Neural cell (in vitro differentiated cells): ENCODE measurements at regions not wholly inside any gene's neighbourhood (a gene's known extent, or its start where the extent isn't known, plus 50 kb on each side); places are given as distances from the start of the nearest gene placed in this dataset.

Source experiments
- H2AFZ ChIP-seq: fragments of 200-600, 300-800 bp; sonication (generic), shearing (Covaris generic); 2 replicates; pipeline ENCODE4 v1.6.0; 2014; ENCODE audit warnings: low read depth, mild to moderate bottlenecking, antibody characterized with exemption, low read length, moderate library complexity
- H3F3A ChIP-seq: fragments of 200-600 bp; shearing (Covaris generic); 2 replicates; pipeline ENCODE4 v1.6.1; 2016; ENCODE audit warnings: mild to moderate bottlenecking, moderate library complexity, mixed read lengths, antibody characterized with exemption, low read length; ENCODE audit not compliant: insufficient read depth, poor library complexity, severe bottlenecking
- H3K27ac ChIP-seq: fragments of 200-600, 300-800 bp; sonication (generic), shearing (Covaris generic); 2 replicates; pipeline ENCODE4 v1.5.1; 2014; ENCODE audit warnings: mild to moderate bottlenecking, low read length, moderate library complexity
- H3K27me3 ChIP-seq: fragments of 300-800, 200-600 bp; sonication (generic), shearing (Covaris generic); 2 replicates; pipeline ENCODE4 v1.6.0; 2014; ENCODE audit warnings: mild to moderate bottlenecking, low read depth, low read length, moderate library complexity; ENCODE audit not compliant: insufficient read depth
- H3K36me3 ChIP-seq: fragments of 300-800, 200-600 bp; sonication (generic), shearing (Covaris generic); 2 replicates; pipeline ENCODE4 v1.5.1; 2014; ENCODE audit warnings: mild to moderate bottlenecking, antibody characterized with exemption, low read length, moderate library complexity; ENCODE audit not compliant: insufficient read depth
- H3K4me2 ChIP-seq: fragments of 300-800, 200-600 bp; sonication (generic), shearing (Covaris generic); 2 replicates; pipeline ENCODE4 v1.6.0; 2014; ENCODE audit warnings: mild to moderate bottlenecking, low read length
- H3K4me3 ChIP-seq: fragments of 300-800, 200-600 bp; sonication (generic), shearing (Covaris generic); 2 replicates; pipeline ENCODE4 v1.5.1; 2014; ENCODE audit warnings: mild to moderate bottlenecking, low read length, moderate library complexity
- H3K79me2 ChIP-seq: fragments of 200-600 bp; shearing (Covaris generic); replicated peaks from 2 replicates; pipeline ENCODE4 v1.6.0; 2014; ENCODE audit warnings: mild to moderate bottlenecking, low read length, moderate library complexity; ENCODE audit not compliant: insufficient read depth
- H3K9ac ChIP-seq: fragments of 300-800, 200-600 bp; sonication (generic), shearing (Covaris generic); 2 replicates; pipeline ENCODE4 v1.6.1; 2016; ENCODE audit warnings: mild to moderate bottlenecking, low read length, mixed read lengths
- H3K9me2 ChIP-seq: fragments of 200-600 bp; shearing (Covaris generic); 2 replicates; pipeline ENCODE4 v1.6.1; 2016; ENCODE audit warnings: mild to moderate bottlenecking, low read length, mixed read lengths; ENCODE audit not compliant: insufficient read depth
- H3K9me3 ChIP-seq: fragments of 200-600, 300-800 bp; sonication (generic), shearing (Covaris generic); 2 replicates; pipeline ENCODE4 v1.6.1; 2016; ENCODE audit warnings: mild to moderate bottlenecking, mixed run types, low read length, moderate library complexity, mixed read lengths
- H4K20me1 ChIP-seq: fragments of 200-600 bp; shearing (Covaris generic); 2 replicates; pipeline ENCODE4 v1.6.1; 2016; ENCODE audit warnings: mild to moderate bottlenecking, mixed run types; ENCODE audit not compliant: insufficient read depth
- CTCF ChIP-seq: fragments of 450-650 bp; IDR thresholded peaks from 2 replicates; pipeline ENCODE4 v1.5.1; 2014; ENCODE audit warnings: antibody characterized with exemption, mild to moderate bottlenecking, moderate library complexity; ENCODE audit not compliant: poor library complexity, severe bottlenecking
- EP300 ChIP-seq: fragments of 450-650 bp; conservative IDR thresholded peaks from 2 replicates; pipeline ENCODE4 v1.6.1; 2014; ENCODE audit warnings: antibody characterized with exemption, mild to moderate bottlenecking, moderate library complexity; ENCODE audit not compliant: poor library complexity, severe bottlenecking
- EZH2 ChIP-seq: fragments of 200-600, 300-800 bp; shearing (Covaris generic), sonication (generic); IDR thresholded peaks from 2 replicates; pipeline ENCODE4 v1.6.1; 2014; ENCODE audit warnings: antibody characterized with exemption, low read length, borderline replicate concordance, mild to moderate bottlenecking; ENCODE audit not compliant: insufficient read depth, poor library complexity, severe bottlenecking
- MXI1 ChIP-seq: fragments of 450-650 bp; conservative IDR thresholded peaks from 2 replicates; pipeline ENCODE4 v1.6.1; 2014; ENCODE audit warnings: antibody characterized with exemption, mild to moderate bottlenecking; ENCODE audit not compliant: poor library complexity, severe bottlenecking
- POLR2AphosphoS5 ChIP-seq: IDR thresholded peaks from 2 replicates; pipeline ENCODE4 v1.6.1; 2012
- RAD21 ChIP-seq: fragments of 450-650 bp; conservative IDR thresholded peaks from 2 replicates; pipeline ENCODE4 v1.6.1; 2014; ENCODE audit warnings: antibody characterized with exemption, mild to moderate bottlenecking, moderate library complexity
- SMC3 ChIP-seq: fragments of 450-650 bp; conservative IDR thresholded peaks from 2 replicates; pipeline ENCODE4 v1.6.1; 2014; ENCODE audit warnings: antibody characterized with exemption, mild to moderate bottlenecking, moderate library complexity; ENCODE audit not compliant: poor library complexity
- TAF1 ChIP-seq: IDR thresholded peaks from 2 replicates; pipeline ENCODE4 v1.6.1; 2012; ENCODE audit warnings: low read depth
- TF ChIP-seq, protein P1 (sequence below): IDR thresholded peaks from 2 replicates; pipeline ENCODE4 v1.6.1; 2012; ENCODE audit warnings: borderline replicate concordance

DNA sequence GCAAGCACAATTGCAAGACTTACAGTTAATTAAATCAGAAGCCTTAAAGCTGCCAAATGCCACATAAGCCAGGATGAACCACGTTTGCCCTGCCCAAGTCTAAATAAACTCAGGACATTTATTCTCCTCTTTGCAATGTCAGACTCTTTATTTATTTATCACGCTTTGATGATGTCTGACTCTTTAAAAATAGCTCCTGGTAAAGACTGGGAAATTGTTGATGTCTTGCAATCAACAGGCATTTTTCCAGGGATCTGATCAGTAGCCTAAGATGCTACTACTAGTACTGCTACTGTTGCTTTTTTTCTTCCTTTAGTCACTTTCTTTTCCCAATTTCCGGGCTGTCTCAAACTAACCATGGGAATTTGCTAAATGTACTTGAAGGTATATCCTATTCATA lies 365.8 kb upstream of the MARCKS start:
- Histone ChIP-seq H2AFZ (no peak overlapping the region), H3K27ac (no peak overlapping the region), H3K4me3 (no peak overlapping the region), H3K9ac (no peak overlapping the region), H3K27me3 (no peaks in the 10 kb centered on the region), H3K4me2 (no peak overlapping the region), H4K20me1 (no peaks in the 10 kb centered on the region), H3K9me2 (no peaks in the 10 kb centered on the region), H3F3A (no peaks in the 10 kb centered on the region), H3K79me2 (no peaks in the 10 kb centered on the region), H3K36me3 (no peaks in the 10 kb centered on the region), H3K9me3 (no peaks in the 10 kb centered on the region)
- TF ChIP-seq CTCF (no peak), EZH2 (no peak), TAF1 (no peak), POLR2AphosphoS5 (no peak), EP300 (no peak), MXI1 (no peak), RAD21 (no peak), SMC3 (no peak)
- TF ChIP-seq, protein P1, sequence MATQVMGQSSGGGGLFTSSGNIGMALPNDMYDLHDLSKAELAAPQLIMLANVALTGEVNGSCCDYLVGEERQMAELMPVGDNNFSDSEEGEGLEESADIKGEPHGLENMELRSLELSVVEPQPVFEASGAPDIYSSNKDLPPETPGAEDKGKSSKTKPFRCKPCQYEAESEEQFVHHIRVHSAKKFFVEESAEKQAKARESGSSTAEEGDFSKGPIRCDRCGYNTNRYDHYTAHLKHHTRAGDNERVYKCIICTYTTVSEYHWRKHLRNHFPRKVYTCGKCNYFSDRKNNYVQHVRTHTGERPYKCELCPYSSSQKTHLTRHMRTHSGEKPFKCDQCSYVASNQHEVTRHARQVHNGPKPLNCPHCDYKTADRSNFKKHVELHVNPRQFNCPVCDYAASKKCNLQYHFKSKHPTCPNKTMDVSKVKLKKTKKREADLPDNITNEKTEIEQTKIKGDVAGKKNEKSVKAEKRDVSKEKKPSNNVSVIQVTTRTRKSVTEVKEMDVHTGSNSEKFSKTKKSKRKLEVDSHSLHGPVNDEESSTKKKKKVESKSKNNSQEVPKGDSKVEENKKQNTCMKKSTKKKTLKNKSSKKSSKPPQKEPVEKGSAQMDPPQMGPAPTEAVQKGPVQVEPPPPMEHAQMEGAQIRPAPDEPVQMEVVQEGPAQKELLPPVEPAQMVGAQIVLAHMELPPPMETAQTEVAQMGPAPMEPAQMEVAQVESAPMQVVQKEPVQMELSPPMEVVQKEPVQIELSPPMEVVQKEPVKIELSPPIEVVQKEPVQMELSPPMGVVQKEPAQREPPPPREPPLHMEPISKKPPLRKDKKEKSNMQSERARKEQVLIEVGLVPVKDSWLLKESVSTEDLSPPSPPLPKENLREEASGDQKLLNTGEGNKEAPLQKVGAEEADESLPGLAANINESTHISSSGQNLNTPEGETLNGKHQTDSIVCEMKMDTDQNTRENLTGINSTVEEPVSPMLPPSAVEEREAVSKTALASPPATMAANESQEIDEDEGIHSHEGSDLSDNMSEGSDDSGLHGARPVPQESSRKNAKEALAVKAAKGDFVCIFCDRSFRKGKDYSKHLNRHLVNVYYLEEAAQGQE, result no peak

DNA sequence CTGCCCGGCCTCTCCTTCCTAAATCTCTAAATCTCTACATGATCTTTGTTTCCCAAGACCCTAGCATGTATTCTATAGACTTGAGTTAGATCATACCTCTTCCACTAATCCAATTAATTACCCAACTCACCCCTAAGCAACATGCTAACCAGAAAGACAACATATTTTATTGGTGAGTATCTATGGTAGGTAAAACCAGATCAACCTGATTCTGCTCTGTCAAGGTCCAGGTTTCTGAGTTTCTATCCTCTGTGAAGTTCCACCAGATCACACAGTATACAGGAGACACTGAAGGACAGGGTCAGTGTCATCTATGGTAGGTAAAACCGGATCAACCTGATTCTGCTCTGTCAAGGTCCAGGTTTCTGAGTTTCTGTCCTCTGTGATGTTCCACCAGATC lies 363.2 kb upstream of the MARCKS start:
- no peak overlapping the region for H3K4me2 ChIP-seq
- no peaks in the 10 kb centered on the region for H3K79me2 ChIP-seq
- H3K9ac ChIP-seq, result no peak overlapping the region
- H3K9me2 ChIP-seq, result no peaks in the 10 kb centered on the region
- H3K9me3 ChIP-seq, result no peaks in the 10 kb centered on the region
- H3K36me3 ChIP-seq, result no peaks in the 10 kb centered on the region
- no peaks in the 10 kb centered on the region for H4K20me1 ChIP-seq
- H2AFZ ChIP-seq, result no peak overlapping the region
- no peak overlapping the region for H3K4me3 ChIP-seq
- H3K27me3 ChIP-seq, result no peaks in the 10 kb centered on the region
- H3F3A ChIP-seq, result no peaks in the 10 kb centered on the region
- H3K27ac ChIP-seq, result no peak overlapping the region
- TF ChIP-seq EP300 (no peak), MXI1 (no peak), CTCF (no peak), EZH2 (no peak), RAD21 (no peak), POLR2AphosphoS5 (no peak), TAF1 (no peak), SMC3 (no peak)
- TF ChIP-seq, protein P1, result no peak
